ENCODE measurements at regions not wholly inside any gene's neighbourhood (a gene's known extent, or its start where the extent isn't known, plus 50 kb on each side); places are given as distances from the start of the nearest gene placed in this dataset.
A peak's percentile ranks its signal among the peaks of the same experiment; 100 is the strongest.

- peak overlapping the region; percentile 77 for H2AFZ ChIP-seq (ENCODE audit: low read depth, low read length)
- H3K27ac ChIP-seq (ENCODE audit: insufficient read depth, low read depth, low read length): peak overlapping the region; percentile 41
- FAIRE-seq (no peak), DNase-seq (ENCODE audit: low read depth, low spot score) (no peak)
- H4K20me1 ChIP-seq (replicated peaks; ENCODE audit: control insufficient read depth, extremely low read depth, insufficient read depth, low read length): no peaks in the 10 kb centered on the region
- no peak overlapping the region for H3K4me3 ChIP-seq (replicated peaks in 1 of 3; ENCODE audit: insufficient read depth in 1 of 3, low read depth in 1 of 3, low read length in 3 of 3)
- H3K9me3 ChIP-seq (replicated peaks; ENCODE audit: control insufficient read depth, insufficient read depth, low read length): no peaks in the 10 kb centered on the region
- H3K27me3 ChIP-seq (ENCODE audit: control insufficient read depth in 2 of 2, insufficient read depth in 2 of 2, low read length in 2 of 2): no peaks in the 10 kb centered on the region
- POLR2A ChIA-PET: no interaction called here
- peaks cover 11% of the 10 kb centered on the region for H3K4me1 ChIP-seq (ENCODE audit: control insufficient read depth, extremely low read depth, insufficient read depth, low read length)
- dilution Hi-C loops (cut with MboI; ENCODE audit: extremely low pct_ligation_motif_present, low sequenced_read_pairs) (no loop called here), intact Hi-C loops (cut with micrococcal nuclease) (no loop called here)
- BruUV-seq (replicated peaks): no TSS peak
- H3K79me2 ChIP-seq (ENCODE audit: control insufficient read depth, insufficient read depth, low read length): no peaks in the 10 kb centered on the region
- peak overlapping the region; percentile 14 for H3K4me2 ChIP-seq (ENCODE audit: insufficient read depth, low read length)
- no peak overlapping the region for H3K9ac ChIP-seq (replicated peaks; ENCODE audit: extremely low read depth, insufficient read depth, low read length)
- no peak for TF ChIP-seq FOS (IDR thresholded peaks at IDR 0.05; ENCODE audit: borderline replicate concordance, insufficient read depth, low read length)
- TF ChIP-seq, protein P1, sequence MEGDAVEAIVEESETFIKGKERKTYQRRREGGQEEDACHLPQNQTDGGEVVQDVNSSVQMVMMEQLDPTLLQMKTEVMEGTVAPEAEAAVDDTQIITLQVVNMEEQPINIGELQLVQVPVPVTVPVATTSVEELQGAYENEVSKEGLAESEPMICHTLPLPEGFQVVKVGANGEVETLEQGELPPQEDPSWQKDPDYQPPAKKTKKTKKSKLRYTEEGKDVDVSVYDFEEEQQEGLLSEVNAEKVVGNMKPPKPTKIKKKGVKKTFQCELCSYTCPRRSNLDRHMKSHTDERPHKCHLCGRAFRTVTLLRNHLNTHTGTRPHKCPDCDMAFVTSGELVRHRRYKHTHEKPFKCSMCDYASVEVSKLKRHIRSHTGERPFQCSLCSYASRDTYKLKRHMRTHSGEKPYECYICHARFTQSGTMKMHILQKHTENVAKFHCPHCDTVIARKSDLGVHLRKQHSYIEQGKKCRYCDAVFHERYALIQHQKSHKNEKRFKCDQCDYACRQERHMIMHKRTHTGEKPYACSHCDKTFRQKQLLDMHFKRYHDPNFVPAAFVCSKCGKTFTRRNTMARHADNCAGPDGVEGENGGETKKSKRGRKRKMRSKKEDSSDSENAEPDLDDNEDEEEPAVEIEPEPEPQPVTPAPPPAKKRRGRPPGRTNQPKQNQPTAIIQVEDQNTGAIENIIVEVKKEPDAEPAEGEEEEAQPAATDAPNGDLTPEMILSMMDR (IDR thresholded peaks at IDR 0.05; ENCODE audit: extremely low read depth in 1 of 2, insufficient read depth in 1 of 2, low read depth in 1 of 2, low read length in 2 of 2): no peak
- no peak for TF ChIP-seq GATA2 (IDR thresholded peaks at IDR 0.05; ENCODE audit: insufficient read depth, insufficient read length, low read depth, low read length)
- no peak for TF ChIP-seq POLR2A (IDR thresholded peaks at IDR 0.05; ENCODE audit: low read depth, low read length)
- TF ChIP-seq POLR2AphosphoS5 (IDR thresholded peaks at IDR 0.05; ENCODE audit: insufficient read depth, low read depth, low read length): no peak
- no peak for TF ChIP-seq MYC (IDR thresholded peaks at IDR 0.05; ENCODE audit: low read depth, low read length)
- TF ChIP-seq, protein P2, sequence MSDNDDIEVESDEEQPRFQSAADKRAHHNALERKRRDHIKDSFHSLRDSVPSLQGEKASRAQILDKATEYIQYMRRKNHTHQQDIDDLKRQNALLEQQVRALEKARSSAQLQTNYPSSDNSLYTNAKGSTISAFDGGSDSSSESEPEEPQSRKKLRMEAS (IDR thresholded peaks at IDR 0.05; ENCODE audit: insufficient read depth, insufficient read length): no peak
- TF ChIP-seq EZH2 (IDR thresholded peaks at IDR 0.05; ENCODE audit: borderline replicate concordance, low read depth, low read length, severe bottlenecking): no peak
- TF ChIP-seq JUN (IDR thresholded peaks at IDR 0.05; ENCODE audit: borderline replicate concordance, insufficient read depth, insufficient read length, low read depth): no peak
- CTCF ChIA-PET: interaction anchor here (1.0 to 1.2 kb wide), 3 partner anchors 28 to 220 kb away, joined by 3 read pairs; no protein-coding TSS in a partner anchor
- no peaks in the 10 kb centered on the region for H3K9me1 ChIP-seq (replicated peaks; ENCODE audit: control insufficient read depth, extremely low read depth, insufficient read depth, low read length)
- no peaks in the 10 kb centered on the region for H3K36me3 ChIP-seq (ENCODE audit: control insufficient read depth in 2 of 2, extremely low read depth in 1 of 2, insufficient read depth in 2 of 2, low read length in 2 of 2)
Observed at GRCh38 chr17:83183145-83183948, 103.9 kb downstream of the METRNL start.
